Activated naive CD4-positive, alpha-beta T cell (primary cell): ENCODE measurements at regions not wholly inside any gene's neighbourhood (a gene's known extent, or its start where the extent isn't known, plus 50 kb on each side); places are given as distances from the start of the nearest gene placed in this dataset.

Source experiments
- DNase-seq, 4 experiments: peaks; one replicate each; lab custom pipeline; 2025; lab: John Stamatoyannopoulos, UW

- no peak for DNase-seq
Observed at GRCh38 chr1:82578086-82578726, 777.5 kb downstream of the ADGRL2 start.

- DNase-seq, result no peak
Observed at GRCh38 chr1:82567348-82567747, 766.6 kb downstream of the ADGRL2 start.

- no peak for DNase-seq
Observed at GRCh38 chr1:82565546-82565945, 764.8 kb downstream of the ADGRL2 start.

- DNase-seq, result no peak
Observed at GRCh38 chr1:82565146-82565545, 764.4 kb downstream of the ADGRL2 start.

GRCh38 chr1:82564333-82564732, 763.6 kb downstream of the ADGRL2 start:
- DNase-seq, result no peak

- DNase-seq, result no peak
Observed at GRCh38 chr1:82562448-82562847, 761.7 kb downstream of the ADGRL2 start.

- no peak for DNase-seq
Observed at GRCh38 chr1:82560566-82560965, 759.8 kb downstream of the ADGRL2 start.

- no peak for DNase-seq
Observed at GRCh38 chr1:82555501-82555900, 754.8 kb downstream of the ADGRL2 start.

- DNase-seq, result no peak
Observed at GRCh38 chr1:82549841-82550240, 749.1 kb downstream of the ADGRL2 start.

- no peak for DNase-seq
Observed at GRCh38 chr1:82542766-82543165, 742.0 kb downstream of the ADGRL2 start.

- no peak for DNase-seq
Observed at GRCh38 chr1:82542141-82542540, 741.4 kb downstream of the ADGRL2 start.

- DNase-seq, result no peak
Observed at GRCh38 chr1:82540006-82540405, 739.3 kb downstream of the ADGRL2 start.

GRCh38 chr1:82538876-82539275, 738.1 kb downstream of the ADGRL2 start:
- no peak for DNase-seq

- no peak for DNase-seq
Observed at GRCh38 chr1:82534996-82535395, 734.3 kb downstream of the ADGRL2 start.

- no peak for DNase-seq
Observed at GRCh38 chr1:82525378-82525777, 724.6 kb downstream of the ADGRL2 start.

- DNase-seq, result no peak
Observed at GRCh38 chr1:82520611-82521010, 719.9 kb downstream of the ADGRL2 start.

GRCh38 chr1:82517586-82517985, 716.9 kb downstream of the ADGRL2 start:
- DNase-seq, result no peak

- DNase-seq, result no peak
Observed at GRCh38 chr1:82515650-82516049, 714.9 kb downstream of the ADGRL2 start.

- no peak for DNase-seq
Observed at GRCh38 chr1:82511441-82511840, 710.7 kb downstream of the ADGRL2 start.

- DNase-seq, result no peak
Observed at GRCh38 chr1:82510431-82510830, 709.7 kb downstream of the ADGRL2 start.

GRCh38 chr1:82507011-82507410, 706.3 kb downstream of the ADGRL2 start:
- DNase-seq, result no peak

- DNase-seq, result no peak
Observed at GRCh38 chr1:82503822-82504221, 703.1 kb downstream of the ADGRL2 start.

- no peak for DNase-seq
Observed at GRCh38 chr1:82499022-82499421, 698.3 kb downstream of the ADGRL2 start.

GRCh38 chr1:82494117-82494516, 693.4 kb downstream of the ADGRL2 start:
- no peak for DNase-seq

GRCh38 chr1:82492159-82492558, 691.4 kb downstream of the ADGRL2 start:
- no peak for DNase-seq
